ENCODE measurements at regions not wholly inside any gene's neighbourhood (a gene's known extent, or its start where the extent isn't known, plus 50 kb on each side); places are given as distances from the start of the nearest gene placed in this dataset.

- H3K4me1 ChIP-seq: peaks cover 18% of the 10 kb centered on the region
- H3K9me3 ChIP-seq: no peaks in the 10 kb centered on the region
- no peaks in the 10 kb centered on the region for H3K27me3 ChIP-seq (ENCODE audit: low read depth)
These were observed 395.5 kb upstream of the PROK2 start for GRCh38 chr3:72180405-72180804.

GRCh38 chr3:72179107-72179464 lies 394.1 kb upstream of the PROK2 start:
- no peaks in the 10 kb centered on the region for H3K36me3 ChIP-seq
- no peaks in the 10 kb centered on the region for H3K9me3 ChIP-seq
- no peak overlapping the region for H3K4me3 ChIP-seq
- no peak overlapping the region for H3K27ac ChIP-seq
- intact Hi-C loops (cut with DNase I): no loop called here
- no peak for TF ChIP-seq CTCF (IDR thresholded peaks at IDR 0.05)
- ATAC-seq (no peak), DNase-seq (no peak)
- H3K27me3 ChIP-seq (ENCODE audit: low read depth): no peaks in the 10 kb centered on the region
- peaks cover 18% of the 10 kb centered on the region for H3K4me1 ChIP-seq

More at GRCh38 chr3:72180405-72180804, 395.5 kb upstream of the PROK2 start:
- DNase-seq (no peak), ATAC-seq (no peak)
- no peak for TF ChIP-seq CTCF (IDR thresholded peaks at IDR 0.05)
- intact Hi-C loops (cut with DNase I): no loop called here
- Histone ChIP-seq H3K27ac (no peak overlapping the region), H3K36me3 (no peaks in the 10 kb centered on the region), H3K4me3 (no peak overlapping the region)

- ATAC-seq: no peak
- no peak overlapping the region for H3K4me3 ChIP-seq
These were observed 393.6 kb upstream of the PROK2 start for GRCh38 chr3:72178463-72179106.

GRCh38 chr3:72177075-72178050 lies 392.4 kb upstream of the PROK2 start:
- Histone ChIP-seq H3K4me3 (peak overlapping the region; percentile 29), H3K9me3 (no peaks in the 10 kb centered on the region), H3K27me3 (ENCODE audit: low read depth) (no peaks in the 10 kb centered on the region), H3K27ac (no peak overlapping the region), H3K36me3 (no peaks in the 10 kb centered on the region), H3K4me1 (peaks cover 20% of the 10 kb centered on the region)
- DNase-seq (peak; percentile 65), ATAC-seq (peak; percentile 69 to 79)
- no peak for TF ChIP-seq CTCF (IDR thresholded peaks at IDR 0.05)
- intact Hi-C loops (cut with DNase I): no loop called here

More at GRCh38 chr3:72178463-72179106, 393.6 kb upstream of the PROK2 start:
- H3K9me3 ChIP-seq: no peaks in the 10 kb centered on the region
- peaks cover 18% of the 10 kb centered on the region for H3K4me1 ChIP-seq
- H3K27ac ChIP-seq: no peak overlapping the region
- no peak for DNase-seq
- intact Hi-C loops (cut with DNase I): no loop called here
- H3K27me3 ChIP-seq (ENCODE audit: low read depth): no peaks in the 10 kb centered on the region
- no peak for TF ChIP-seq CTCF (IDR thresholded peaks at IDR 0.05)
- no peaks in the 10 kb centered on the region for H3K36me3 ChIP-seq

- H3K27me3 ChIP-seq (ENCODE audit: low read depth): no peaks in the 10 kb centered on the region
- H3K4me3 ChIP-seq: no peak overlapping the region
- intact Hi-C loops (cut with DNase I): no loop called here
- peak; percentile 41 to 56 for ATAC-seq
- no peak overlapping the region for H3K27ac ChIP-seq
- H3K36me3 ChIP-seq: no peaks in the 10 kb centered on the region
- DNase-seq: no peak
- peaks cover 28% of the 10 kb centered on the region for H3K4me1 ChIP-seq
- no peaks in the 10 kb centered on the region for H3K9me3 ChIP-seq
- no peak for TF ChIP-seq CTCF (IDR thresholded peaks at IDR 0.05)
These were observed 391.6 kb upstream of the PROK2 start for GRCh38 chr3:72176537-72177041.
